H1 (cell line): ENCODE measurements at regions not wholly inside any gene's neighbourhood (a gene's known extent, or its start where the extent isn't known, plus 50 kb on each side); places are given as distances from the start of the nearest gene placed in this dataset.

Source experiments
- ATF3 ChIP-seq: IDR thresholded peaks from 2 replicates; pipeline ENCODE4 v1.6.1; 2011; ENCODE audit warnings: low read depth, mild to moderate bottlenecking, low read length; ENCODE audit not compliant: insufficient read depth
- BCL11A ChIP-seq, 2 experiments: IDR thresholded peaks; one replicate each; pipeline ENCODE4 v1.6.1; 2011; ENCODE audit warnings: low read depth in 2 of 2, low read length in 2 of 2, mild to moderate bottlenecking in 2 of 2
- CTCF ChIP-seq, 3 experiments: IDR thresholded peaks; 1 replicate in 2 of 3; 2 replicates in 1 of 3; pipeline versions ENCODE4 v1.5.1 to v1.6.1; 2011; ENCODE audit warnings: low read length in 3 of 3, mild to moderate bottlenecking in 3 of 3, inconsistent platforms in 2 of 3, low read depth in 1 of 3, moderate library complexity in 1 of 3; ENCODE audit not compliant: insufficient read depth in 1 of 3; ENCODE audit errors: control extremely low read depth in 1 of 3
- GTF2F1 ChIP-seq: IDR thresholded peaks from 2 replicates; pipeline ENCODE4 v1.6.1; 2012; ENCODE audit warnings: low read depth, low read length, improper control_type of control experiment, borderline replicate concordance
- HDAC2 ChIP-seq, 2 experiments: fragments of 300-600 bp in 1 of 2; sonication (generic) in 1 of 2; IDR thresholded peaks; 2 replicates each; pipeline ENCODE4 v1.6.1; 2011 to 2012; ENCODE audit warnings: low read depth in 2 of 2, low read length in 2 of 2, mild to moderate bottlenecking in 2 of 2, moderate library complexity in 2 of 2, borderline replicate concordance in 1 of 2, inconsistent platforms in 1 of 2
- POLR2A ChIP-seq, 2 experiments: IDR thresholded peaks; 1 replicate in 1 of 2; 2 replicates in 1 of 2; pipeline ENCODE4 v1.6.1; 2011; ENCODE audit warnings: low read depth in 2 of 2, low read length in 2 of 2, mild to moderate bottlenecking in 2 of 2; ENCODE audit errors: control extremely low read depth in 1 of 2
- POLR2AphosphoS5 ChIP-seq: IDR thresholded peaks from 2 replicates; pipeline ENCODE4 v1.6.1; 2011; ENCODE audit warnings: low read depth, low read length
- SP1 ChIP-seq: IDR thresholded peaks from 2 replicates; pipeline ENCODE4 v1.6.1; 2011; ENCODE audit warnings: low read depth, low read length
- SP2 ChIP-seq: IDR thresholded peaks from 2 replicates; pipeline ENCODE4 v1.6.1; 2012; ENCODE audit warnings: mild to moderate bottlenecking, low read length, inconsistent platforms
- TCF12 ChIP-seq: IDR thresholded peaks from 2 replicates; pipeline ENCODE4 v1.6.1; 2011; ENCODE audit warnings: low read depth, mild to moderate bottlenecking, low read length
- USF2 ChIP-seq: IDR thresholded peaks from 2 replicates; pipeline ENCODE4 v1.6.1; 2011; ENCODE audit warnings: low read length, improper control_type of control experiment

- TF ChIP-seq CTCF (IDR thresholded peaks at IDR 0.05; ENCODE audit: control extremely low read depth in 1 of 3, insufficient read depth in 1 of 3, low read depth in 1 of 3, low read length in 3 of 3) (no peak), GTF2F1 (no peak), POLR2AphosphoS5 (no peak), POLR2A (IDR thresholded peaks at IDR 0.05; ENCODE audit: control extremely low read depth in 1 of 2, low read depth in 2 of 2, low read length in 2 of 2) (no peak), ATF3 (no peak), SP1 (no peak), SP2 (no peak), USF2 (no peak), HDAC2 (IDR thresholded peaks at IDR 0.05; ENCODE audit: borderline replicate concordance in 1 of 2, low read depth in 2 of 2, low read length in 2 of 2) (no peak), TCF12 (no peak), BCL11A (IDR thresholded peaks at IDR 0.05; ENCODE audit: low read depth in 2 of 2, low read length in 2 of 2) (no peak)
Observed at GRCh38 chr7:155948423-155948822, 136.2 kb upstream of the SHH start.
